Muscle layer of duodenum (tissue), 2 donors: ENCODE measurements at regions not wholly inside any gene's neighbourhood (a gene's known extent, or its start where the extent isn't known, plus 50 kb on each side); places are given as distances from the start of the nearest gene placed in this dataset.

Experiments
- H3K27ac ChIP-seq: one replicate; pipeline ENCODE4 v1.7.0; 2013; ENCODE audit warnings: mild to moderate bottlenecking, low read length
- H3K27me3 ChIP-seq: one replicate; pipeline ENCODE4 v1.7.0; 2013; ENCODE audit warnings: low read depth, mild to moderate bottlenecking, control low read depth, low read length
- H3K36me3 ChIP-seq, 2 donors: one replicate each; pipeline ENCODE4 v1.7.0; 2013; ENCODE audit warnings: low read length in 2 of 2, control low read depth in 1 of 2, mild to moderate bottlenecking in 1 of 2; ENCODE audit not compliant: insufficient read depth in 2 of 2, control insufficient read depth in 1 of 2
- H3K4me1 ChIP-seq, 2 donors: one replicate each; pipeline ENCODE4 v1.7.0; 2013; ENCODE audit warnings: low read length in 2 of 2, mild to moderate bottlenecking in 2 of 2, control low read depth in 1 of 2, moderate library complexity in 1 of 2; ENCODE audit not compliant: insufficient read depth in 2 of 2, control insufficient read depth in 1 of 2
- H3K4me3 ChIP-seq, 2 donors: one replicate each; pipeline ENCODE4 v1.7.0; 2013; ENCODE audit warnings: low read length in 2 of 2, low read depth in 1 of 2, mild to moderate bottlenecking in 1 of 2
- H3K9me3 ChIP-seq, 2 donors: one replicate each; pipeline ENCODE4 v1.7.0; 2013; ENCODE audit warnings: low read length in 2 of 2, control low read depth in 1 of 2, mild to moderate bottlenecking in 1 of 2; ENCODE audit not compliant: control insufficient read depth in 1 of 2
- donor health status: healthy.

DNA sequence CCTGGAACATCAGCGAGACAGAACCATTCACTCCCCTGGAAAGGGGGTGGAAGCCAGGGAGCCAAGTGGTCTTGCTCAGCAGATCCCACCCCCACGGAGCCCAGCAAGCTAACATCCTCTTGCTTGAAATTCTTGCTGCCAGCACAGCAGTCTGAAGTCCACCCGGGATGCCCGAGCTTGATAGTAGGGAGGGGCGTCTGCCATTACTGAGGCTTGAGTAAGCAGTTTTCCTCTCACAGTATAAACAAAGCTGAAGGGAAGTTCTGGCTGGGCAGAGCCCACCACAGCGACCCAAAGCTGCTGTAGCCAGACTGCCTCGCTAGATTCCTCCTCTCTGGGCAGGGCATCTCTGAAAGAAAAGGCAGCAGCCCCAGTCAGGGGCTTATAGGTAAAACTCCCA lies 764.8 kb upstream of the LUZP2 start:
- no peak overlapping the region for H3K27ac ChIP-seq
- H3K27me3 ChIP-seq = no peaks in the 10 kb centered on the region
- H3K36me3 ChIP-seq = no peaks in the 10 kb centered on the region
- peaks cover 0 to 6% of the 10 kb centered on the region in 2 donors for H3K9me3 ChIP-seq
- no peak overlapping the region for H3K4me3 ChIP-seq
- H3K4me1 ChIP-seq = no peaks in the 10 kb centered on the region

DNA sequence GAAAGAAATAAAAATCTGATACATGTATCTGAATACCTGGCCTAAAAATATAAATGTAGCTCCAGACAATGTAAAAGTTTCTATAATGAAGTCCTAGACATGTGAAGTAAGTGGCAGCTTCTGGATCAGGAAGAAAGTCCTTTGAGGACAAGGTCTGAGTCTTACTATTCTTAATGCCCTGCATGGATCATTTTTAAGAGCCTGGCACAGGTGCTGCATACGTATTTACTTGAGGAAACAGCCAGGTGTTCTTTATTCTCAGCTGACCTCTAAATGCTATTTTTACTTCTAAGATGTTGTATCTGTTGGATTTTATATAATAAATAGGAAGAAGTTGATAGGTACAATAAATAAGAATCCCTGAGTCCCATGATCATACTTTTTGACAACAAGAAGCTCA lies 750.0 kb upstream of the LUZP2 start:
- no peak overlapping the region for H3K4me3 ChIP-seq
- no peaks in the 10 kb centered on the region for H3K9me3 ChIP-seq
- no peaks in the 10 kb centered on the region for H3K4me1 ChIP-seq
- H3K27ac ChIP-seq = no peak overlapping the region
- no peaks in the 10 kb centered on the region for H3K36me3 ChIP-seq
- no peaks in the 10 kb centered on the region for H3K27me3 ChIP-seq

DNA sequence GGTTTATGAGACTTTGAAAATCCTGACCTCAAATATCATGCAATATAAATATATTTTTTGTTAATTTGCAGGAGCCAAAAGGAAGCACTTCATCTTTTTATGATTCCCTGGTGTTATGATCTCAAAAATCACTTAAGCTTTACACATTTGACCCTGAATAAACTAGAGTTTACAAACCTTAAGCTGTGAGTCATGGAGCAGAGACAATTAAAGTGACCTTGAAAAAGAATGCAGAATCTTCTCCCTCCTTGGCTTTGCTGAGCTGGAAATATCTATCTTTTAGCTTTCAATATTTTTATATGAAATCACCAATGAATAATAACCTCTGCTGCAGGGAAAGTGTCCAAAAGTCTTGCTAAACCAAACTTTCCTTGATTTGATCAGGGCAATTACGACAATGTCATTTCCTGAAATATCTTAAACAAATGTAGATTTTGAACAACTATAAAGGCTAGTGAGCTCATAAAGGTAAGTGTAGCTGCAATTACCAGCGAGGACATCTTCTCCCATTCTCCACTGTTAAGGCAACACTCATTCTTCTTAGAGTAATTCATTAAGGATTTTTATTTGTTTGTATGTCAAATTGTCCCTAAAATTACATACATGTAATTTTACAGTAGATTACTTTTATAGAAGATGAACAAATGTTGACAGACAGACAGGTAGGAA lies 747.0 kb upstream of the LUZP2 start:
- H3K4me1 ChIP-seq = no peaks in the 10 kb centered on the region
- no peaks in the 10 kb centered on the region for H3K36me3 ChIP-seq
- no peaks in the 10 kb centered on the region for H3K9me3 ChIP-seq
- no peaks in the 10 kb centered on the region for H3K27me3 ChIP-seq
- H3K4me3 ChIP-seq = no peak overlapping the region
- no peak overlapping the region for H3K27ac ChIP-seq

DNA sequence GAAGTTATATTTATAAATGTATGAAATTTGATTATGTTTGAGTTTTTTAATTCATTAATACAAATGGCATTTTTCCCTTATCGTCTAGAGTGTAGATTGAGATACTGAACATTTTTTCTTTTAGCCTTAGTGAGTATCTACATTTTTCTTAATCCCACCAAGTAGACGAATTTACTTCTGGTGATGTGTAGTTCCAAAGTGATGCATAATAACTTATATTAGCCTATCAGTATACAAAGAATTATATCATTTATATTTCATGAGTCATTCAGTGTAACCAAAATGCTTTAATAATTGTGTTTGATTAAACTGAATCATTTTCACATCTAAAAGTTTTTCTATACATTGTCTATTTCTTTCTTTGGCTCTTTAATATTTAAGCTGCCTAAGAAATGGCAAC lies 745.6 kb upstream of the LUZP2 start:
- Histone ChIP-seq H3K4me3 (no peak overlapping the region), H3K9me3 (no peaks in the 10 kb centered on the region), H3K4me1 (no peaks in the 10 kb centered on the region), H3K27ac (no peak overlapping the region), H3K36me3 (no peaks in the 10 kb centered on the region), H3K27me3 (no peaks in the 10 kb centered on the region)

DNA sequence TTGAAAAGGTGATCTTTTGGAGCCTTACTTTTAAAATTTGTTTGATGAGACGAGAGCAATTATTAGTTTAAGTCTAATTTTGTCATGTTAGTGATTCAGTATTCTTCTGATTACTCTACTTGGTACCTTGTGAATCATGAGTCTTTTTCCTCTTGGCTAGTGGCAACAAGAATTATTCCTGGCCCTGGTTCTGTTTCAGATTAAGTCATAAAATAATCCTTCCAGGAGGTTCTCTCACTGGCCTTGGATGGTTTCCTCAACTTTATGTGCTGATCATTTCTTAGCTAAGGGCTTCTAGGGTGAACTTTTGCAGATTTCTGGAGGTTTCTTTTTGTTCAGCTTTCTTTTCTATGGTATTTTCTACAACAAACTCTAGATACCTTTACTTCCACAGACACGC lies 741.8 kb upstream of the LUZP2 start:
- H3K36me3 ChIP-seq = no peaks in the 10 kb centered on the region
- no peak overlapping the region for H3K4me3 ChIP-seq
- H3K27me3 ChIP-seq = no peaks in the 10 kb centered on the region
- H3K4me1 ChIP-seq = no peaks in the 10 kb centered on the region
- no peak overlapping the region for H3K27ac ChIP-seq
- no peaks in the 10 kb centered on the region for H3K9me3 ChIP-seq

DNA sequence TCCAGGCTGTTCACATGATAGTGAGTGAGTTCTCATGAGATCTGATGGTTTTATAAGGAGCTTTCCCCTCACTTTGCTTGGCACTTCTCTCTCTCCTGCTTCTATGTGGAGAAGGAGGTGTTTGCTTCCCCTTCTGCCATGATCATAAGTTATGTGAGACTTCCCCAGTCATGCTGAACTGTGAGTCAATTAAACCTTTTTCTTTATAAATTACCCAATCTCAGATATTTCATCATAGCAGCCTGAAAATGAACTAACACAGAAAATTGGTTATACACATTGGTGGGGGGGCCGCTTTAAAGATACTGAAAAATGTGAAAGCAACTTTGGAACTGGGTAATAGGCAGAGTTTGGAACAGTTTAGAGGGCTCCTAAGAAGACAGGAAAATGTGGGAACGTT lies 741.1 kb upstream of the LUZP2 start:
- Histone ChIP-seq H3K27me3 (no peaks in the 10 kb centered on the region), H3K36me3 (no peaks in the 10 kb centered on the region), H3K9me3 (no peaks in the 10 kb centered on the region), H3K4me1 (no peaks in the 10 kb centered on the region), H3K27ac (no peak overlapping the region), H3K4me3 (no peak overlapping the region)

DNA sequence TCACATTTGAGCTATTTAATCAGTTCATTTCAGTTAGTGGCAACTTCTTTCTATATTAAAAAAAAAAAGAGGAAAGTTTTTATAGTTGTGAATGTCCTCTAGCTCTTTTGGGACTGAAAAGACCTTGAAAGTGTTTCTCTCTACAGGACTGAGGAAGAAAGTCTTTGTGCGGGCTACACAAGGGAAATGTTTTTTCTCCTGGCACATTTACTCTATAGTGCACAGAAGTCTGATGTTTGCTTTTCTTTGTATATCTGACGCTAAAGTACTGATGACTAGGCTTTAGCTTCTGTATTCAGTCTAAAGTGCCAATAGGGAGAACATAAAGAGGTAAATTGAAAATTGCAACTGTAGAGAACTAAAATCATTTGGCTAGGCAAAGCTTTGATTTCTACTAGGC lies 737.4 kb upstream of the LUZP2 start:
- H3K4me3 ChIP-seq = no peak overlapping the region
- H3K27ac ChIP-seq = no peak overlapping the region
- no peaks in the 10 kb centered on the region for H3K4me1 ChIP-seq
- H3K36me3 ChIP-seq = no peaks in the 10 kb centered on the region
- H3K9me3 ChIP-seq = no peaks in the 10 kb centered on the region
- no peaks in the 10 kb centered on the region for H3K27me3 ChIP-seq

DNA sequence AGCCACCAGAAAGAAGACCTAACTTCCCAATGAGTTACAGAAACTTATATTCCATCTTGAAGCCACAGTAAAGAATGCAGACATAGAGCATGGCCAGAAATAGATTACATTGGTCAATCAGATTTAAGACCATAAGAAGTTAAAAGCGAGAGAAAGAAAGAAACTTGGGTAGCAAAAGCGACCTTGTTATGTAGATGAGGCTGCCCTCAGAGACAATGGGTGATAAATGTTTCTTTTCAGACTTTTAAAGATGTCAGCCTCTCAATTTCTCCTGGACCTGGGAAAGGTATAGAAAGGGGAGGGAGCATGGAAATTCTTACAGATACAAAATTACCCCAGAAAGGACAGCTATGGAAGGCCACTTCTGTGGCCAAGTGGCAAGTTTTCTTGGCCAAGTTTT lies 732.6 kb upstream of the LUZP2 start:
- H3K4me3 ChIP-seq = no peak overlapping the region
- H3K27me3 ChIP-seq = no peaks in the 10 kb centered on the region
- no peaks in the 10 kb centered on the region for H3K4me1 ChIP-seq
- H3K9me3 ChIP-seq = peaks cover 0 to 2% of the 10 kb centered on the region in 2 donors
- H3K27ac ChIP-seq = no peak overlapping the region
- H3K36me3 ChIP-seq = no peaks in the 10 kb centered on the region

DNA sequence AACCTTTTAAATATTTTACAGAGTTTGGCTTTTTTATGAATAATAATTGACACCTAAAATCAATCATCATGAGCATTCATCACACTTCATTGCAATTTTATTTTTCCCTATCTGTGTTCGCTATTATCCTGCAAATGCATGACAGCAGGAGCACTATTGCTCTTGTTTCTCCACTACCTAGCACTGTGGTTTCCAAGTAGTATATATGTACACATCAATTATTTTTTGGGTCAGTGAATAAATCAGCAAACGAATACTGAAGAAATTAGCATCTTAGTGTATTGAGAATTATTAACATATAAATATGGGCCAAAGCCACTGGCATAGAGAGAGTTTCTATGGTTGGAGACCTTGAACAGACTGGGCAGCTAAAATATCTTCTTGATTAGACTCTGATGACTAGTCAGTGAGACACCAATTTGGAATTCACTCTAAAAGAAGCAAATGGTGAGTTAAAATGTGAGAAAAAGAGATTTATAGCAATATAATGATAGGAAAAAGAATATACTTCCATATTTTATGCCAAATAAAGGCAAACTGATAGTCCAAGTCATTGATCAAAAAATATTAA lies 731.1 kb upstream of the LUZP2 start:
- Histone ChIP-seq H3K27ac (no peak overlapping the region), H3K4me3 (no peak overlapping the region), H3K27me3 (no peaks in the 10 kb centered on the region), H3K36me3 (no peaks in the 10 kb centered on the region), H3K9me3 (peaks cover 0 to 2% of the 10 kb centered on the region in 2 donors), H3K4me1 (no peaks in the 10 kb centered on the region)

DNA sequence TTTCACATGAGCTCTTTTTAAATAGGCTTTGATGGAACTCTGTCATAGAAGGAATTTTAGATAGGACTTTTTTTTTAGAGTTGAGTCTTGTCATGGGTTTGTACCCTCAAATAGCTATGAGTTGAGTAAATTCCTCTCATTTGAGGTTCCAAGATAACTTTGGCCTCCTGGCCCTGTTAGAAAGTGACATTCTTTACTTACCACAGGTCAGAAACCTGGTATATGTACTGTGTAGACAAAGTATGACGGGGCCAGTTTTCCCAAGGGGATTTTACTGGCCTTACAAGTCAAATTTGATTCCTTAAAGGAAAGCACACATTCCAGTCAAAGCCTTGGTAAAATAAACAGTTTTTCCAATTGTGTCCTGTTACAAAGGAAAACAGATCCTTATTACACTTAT lies 729.3 kb upstream of the LUZP2 start:
- no peaks in the 10 kb centered on the region for H3K36me3 ChIP-seq
- H3K9me3 ChIP-seq = peaks cover 0 to 2% of the 10 kb centered on the region in 2 donors
- no peaks in the 10 kb centered on the region for H3K27me3 ChIP-seq
- H3K27ac ChIP-seq = no peak overlapping the region
- no peak overlapping the region for H3K4me3 ChIP-seq
- H3K4me1 ChIP-seq = no peaks in the 10 kb centered on the region

DNA sequence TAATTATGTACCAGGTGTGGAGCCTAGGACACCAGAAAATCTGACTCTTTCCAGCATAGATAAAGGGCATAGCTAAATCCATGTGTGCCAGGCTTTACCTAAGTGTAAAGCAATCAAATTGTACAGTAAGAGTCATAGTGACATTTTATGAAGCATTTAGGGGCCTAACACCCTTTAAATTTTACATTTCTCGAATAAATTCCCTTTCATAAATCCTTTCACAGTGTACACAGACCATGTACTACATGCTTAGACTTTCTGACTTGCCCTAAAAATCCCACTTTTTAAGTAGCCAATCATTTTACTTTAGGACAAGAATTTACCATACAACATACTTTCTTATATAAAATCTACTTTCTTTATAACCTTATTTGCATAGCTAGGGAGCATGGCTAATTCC lies 727.6 kb upstream of the LUZP2 start:
- Histone ChIP-seq H3K9me3 (peaks cover 0 to 2% of the 10 kb centered on the region in 2 donors), H3K4me1 (no peaks in the 10 kb centered on the region), H3K27me3 (no peaks in the 10 kb centered on the region), H3K4me3 (no peak overlapping the region), H3K27ac (no peak overlapping the region), H3K36me3 (no peaks in the 10 kb centered on the region)

DNA sequence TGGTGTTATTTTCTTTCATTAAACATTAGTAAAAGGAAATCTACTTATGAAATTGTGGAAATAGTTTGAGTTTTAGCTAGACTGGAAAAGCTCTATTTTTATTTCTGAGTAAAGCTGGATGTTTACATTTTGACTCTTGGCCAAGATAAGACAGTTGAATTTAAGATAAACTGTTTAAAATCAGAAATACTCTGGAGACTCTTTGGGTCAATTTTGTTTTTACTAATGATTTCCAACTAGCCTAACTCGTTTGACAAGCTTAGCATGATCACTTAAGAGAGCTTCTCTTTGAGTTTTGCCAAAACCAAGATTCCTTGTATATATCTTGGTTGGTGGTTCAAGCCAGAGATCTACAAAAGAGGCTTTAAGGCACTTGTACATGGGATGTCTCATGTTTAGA lies 724.8 kb upstream of the LUZP2 start:
- Histone ChIP-seq H3K36me3 (no peaks in the 10 kb centered on the region), H3K27ac (no peak overlapping the region), H3K27me3 (no peaks in the 10 kb centered on the region), H3K4me1 (no peaks in the 10 kb centered on the region), H3K4me3 (no peak overlapping the region), H3K9me3 (peaks cover 0 to 2% of the 10 kb centered on the region in 2 donors)
